ENCODE measurements at regions not wholly inside any gene's neighbourhood (a gene's known extent, or its start where the extent isn't known, plus 50 kb on each side); places are given as distances from the start of the nearest gene placed in this dataset.

DNA sequence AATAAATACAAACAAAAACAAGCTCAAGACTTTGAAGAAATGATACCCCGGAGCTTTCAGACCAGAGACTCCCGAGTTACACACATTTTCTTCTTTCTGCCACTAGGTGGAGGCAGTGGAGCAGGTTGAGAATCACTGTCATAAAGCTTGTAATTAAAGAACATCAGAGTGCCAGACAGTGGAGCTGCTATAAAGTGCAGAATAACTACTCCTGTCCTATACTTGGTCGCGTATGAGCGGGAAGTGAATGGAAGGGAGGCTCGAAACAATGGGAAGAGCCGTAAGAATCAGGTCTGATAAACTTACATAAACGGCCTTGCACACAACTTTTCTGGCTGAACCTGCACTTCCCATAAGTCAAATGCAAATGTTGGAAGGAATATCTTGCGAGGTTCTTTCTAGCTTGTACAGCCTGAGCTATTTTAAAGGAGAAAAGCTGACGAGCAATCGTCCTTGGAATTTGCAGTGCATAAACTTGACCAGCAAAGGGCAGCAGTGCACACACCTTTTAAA is 189.0 kb downstream of the RPIA start:
- Histone ChIP-seq H3K9ac (ENCODE audit: insufficient read depth, low read length, poor library complexity, severe bottlenecking) (no peak overlapping the region), H4K20me1 (ENCODE audit: insufficient read depth, low read length) (no peaks in the 10 kb centered on the region), H3K27ac (ENCODE audit: low read depth in 1 of 2, low read length in 2 of 2) (no peak overlapping the region), H2AFZ (ENCODE audit: insufficient read depth, low read depth, low read length, poor library complexity, severe bottlenecking) (peak overlapping the region; percentile 62), H3K36me3 (replicated peaks in 1 of 2; ENCODE audit: control insufficient read depth in 1 of 2, insufficient read depth in 2 of 2, low read length in 2 of 2) (no peaks in the 10 kb centered on the region), H3K9me3 (replicated peaks in 1 of 2; ENCODE audit: control insufficient read depth in 1 of 2, insufficient read depth in 1 of 2, low read length in 2 of 2) (no peaks in the 10 kb centered on the region), H3K4me2 (replicated peaks; ENCODE audit: extremely low read depth, low read length, poor library complexity, severe bottlenecking) (peak overlapping the region; percentile 28), H3K79me2 (ENCODE audit: insufficient read depth, low read length) (no peaks in the 10 kb centered on the region), H3K27me3 (ENCODE audit: control insufficient read depth in 2 of 2, insufficient read depth in 2 of 2, low read length in 2 of 2) (no peaks in the 10 kb centered on the region), H3K4me3 (replicated peaks in 1 of 3; ENCODE audit: low read depth in 2 of 3, low read length in 3 of 3) (peak overlapping the region in 1 of 3 experiments; percentile 9), H3K4me1 (ENCODE audit: control insufficient read depth in 1 of 2, insufficient read depth in 2 of 2, low read length in 2 of 2) (peaks cover 0 to 7% of the 10 kb centered on the region in 2 donors)
- intact Hi-C loops (cut with micrococcal nuclease) = loop anchor here in 1 of 2 donors (10.0 kb wide), 1 partner anchor 54 kb away; no protein-coding TSS in a partner anchor
- peaks cover 9% of the 10 kb centered on the region for H3K4me1 Mint-ChIP-seq
- H3K4me3 Mint-ChIP-seq = peak overlapping the region in 1 of 2 donors; percentile 59
- peak; percentile 30 to 46 (median 40) for DNase-seq
- TF ChIP-seq, protein P1, sequence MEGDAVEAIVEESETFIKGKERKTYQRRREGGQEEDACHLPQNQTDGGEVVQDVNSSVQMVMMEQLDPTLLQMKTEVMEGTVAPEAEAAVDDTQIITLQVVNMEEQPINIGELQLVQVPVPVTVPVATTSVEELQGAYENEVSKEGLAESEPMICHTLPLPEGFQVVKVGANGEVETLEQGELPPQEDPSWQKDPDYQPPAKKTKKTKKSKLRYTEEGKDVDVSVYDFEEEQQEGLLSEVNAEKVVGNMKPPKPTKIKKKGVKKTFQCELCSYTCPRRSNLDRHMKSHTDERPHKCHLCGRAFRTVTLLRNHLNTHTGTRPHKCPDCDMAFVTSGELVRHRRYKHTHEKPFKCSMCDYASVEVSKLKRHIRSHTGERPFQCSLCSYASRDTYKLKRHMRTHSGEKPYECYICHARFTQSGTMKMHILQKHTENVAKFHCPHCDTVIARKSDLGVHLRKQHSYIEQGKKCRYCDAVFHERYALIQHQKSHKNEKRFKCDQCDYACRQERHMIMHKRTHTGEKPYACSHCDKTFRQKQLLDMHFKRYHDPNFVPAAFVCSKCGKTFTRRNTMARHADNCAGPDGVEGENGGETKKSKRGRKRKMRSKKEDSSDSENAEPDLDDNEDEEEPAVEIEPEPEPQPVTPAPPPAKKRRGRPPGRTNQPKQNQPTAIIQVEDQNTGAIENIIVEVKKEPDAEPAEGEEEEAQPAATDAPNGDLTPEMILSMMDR (IDR thresholded peaks at IDR 0.05) = peak; percentile 93
- no peaks in the 10 kb centered on the region for H3K36me3 Mint-ChIP-seq
- no peak overlapping the region for H3K27ac Mint-ChIP-seq
- WGBS (ENCODE audit: insufficient coverage) = 0% methylated on average over 1 of the region's 11 CpGs
- H3K27me3 Mint-ChIP-seq (ENCODE audit: low read depth in 3 of 3) = peaks cover 0 to 4% (median 1%) of the 10 kb centered on the region in 3 donors
- H3K9me3 Mint-ChIP-seq = peaks cover 0 to 2% (median 0%) of the 10 kb centered on the region in 7 donors

DNA sequence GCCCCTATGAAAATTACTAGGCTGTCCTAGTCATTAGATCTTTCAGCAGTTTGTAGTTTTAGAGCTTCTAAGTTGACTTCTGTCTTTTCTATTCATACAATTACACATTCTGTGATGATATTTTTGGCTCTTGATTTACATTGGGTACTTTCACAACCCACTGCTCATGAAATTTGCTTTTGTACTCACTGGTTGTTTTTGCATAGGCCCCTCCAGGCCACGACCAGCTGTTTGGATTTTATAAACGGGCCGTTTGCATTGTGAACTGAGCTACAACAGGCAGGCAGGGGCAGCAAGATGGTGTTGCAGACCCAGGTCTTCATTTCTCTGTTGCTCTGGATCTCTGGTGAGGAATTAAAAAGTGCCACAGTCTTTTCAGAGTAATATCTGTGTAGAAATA is 193.8 kb downstream of the RPIA start:
- DNase-seq = no peak
- Histone ChIP-seq H3K36me3 (replicated peaks in 1 of 2; ENCODE audit: control insufficient read depth in 1 of 2, insufficient read depth in 2 of 2, low read length in 2 of 2) (no peaks in the 10 kb centered on the region), H3K4me2 (replicated peaks; ENCODE audit: extremely low read depth, low read length, poor library complexity, severe bottlenecking) (no peak overlapping the region), H4K20me1 (ENCODE audit: insufficient read depth, low read length) (no peaks in the 10 kb centered on the region), H3K27me3 (ENCODE audit: control insufficient read depth in 2 of 2, insufficient read depth in 2 of 2, low read length in 2 of 2) (no peaks in the 10 kb centered on the region), H3K27ac (ENCODE audit: low read depth in 1 of 2, low read length in 2 of 2) (no peak overlapping the region), H3K4me1 (ENCODE audit: control insufficient read depth in 1 of 2, insufficient read depth in 2 of 2, low read length in 2 of 2) (peaks cover 0 to 5% of the 10 kb centered on the region in 2 donors), H3K9ac (ENCODE audit: insufficient read depth, low read length, poor library complexity, severe bottlenecking) (no peak overlapping the region), H3K79me2 (ENCODE audit: insufficient read depth, low read length) (no peaks in the 10 kb centered on the region), H3K9me3 (replicated peaks in 1 of 2; ENCODE audit: control insufficient read depth in 1 of 2, insufficient read depth in 1 of 2, low read length in 2 of 2) (no peaks in the 10 kb centered on the region), H2AFZ (ENCODE audit: insufficient read depth, low read depth, low read length, poor library complexity, severe bottlenecking) (peak overlapping the region; percentile 33), H3K4me3 (replicated peaks in 1 of 3; ENCODE audit: low read depth in 2 of 3, low read length in 3 of 3) (no peak overlapping the region)
- Mint-ChIP-seq H3K36me3 (no peaks in the 10 kb centered on the region), H3K4me3 (no peak overlapping the region), H3K4me1 (peaks cover 32% of the 10 kb centered on the region), H3K9me3 (peaks cover 0 to 2% (median 0%) of the 10 kb centered on the region in 7 donors), H3K27ac (no peak overlapping the region), H3K27me3 (ENCODE audit: low read depth in 3 of 3) (peaks cover 0 to 2% (median 1%) of the 10 kb centered on the region in 3 donors)
- TF ChIP-seq, protein P1 (IDR thresholded peaks at IDR 0.05) = no peak
- WGBS (ENCODE audit: insufficient coverage) = 22% methylated on average over 3 of the region's 3 CpGs
- intact Hi-C loops (cut with micrococcal nuclease) = loop anchor here in 1 of 2 donors (10.0 kb wide), 1 partner anchor 50 kb away; no protein-coding TSS in a partner anchor

Data from CD14-positive monocyte (primary cell).